HuH-7.5 (cell line): ENCODE measurements at regions not wholly inside any gene's neighbourhood (a gene's known extent, or its start where the extent isn't known, plus 50 kb on each side); places are given as distances from the start of the nearest gene placed in this dataset.
"Not testable (repeated sequence)": the region's sequence is repeated elsewhere in the genome, so short reads cannot be mapped to it uniquely, and the experiment has no call there.

Experiments used
- DNase-seq: peaks from one replicate; pipeline ENCODE4 v3.0.0; 2011; ENCODE audit warnings: low spot score

DNA sequence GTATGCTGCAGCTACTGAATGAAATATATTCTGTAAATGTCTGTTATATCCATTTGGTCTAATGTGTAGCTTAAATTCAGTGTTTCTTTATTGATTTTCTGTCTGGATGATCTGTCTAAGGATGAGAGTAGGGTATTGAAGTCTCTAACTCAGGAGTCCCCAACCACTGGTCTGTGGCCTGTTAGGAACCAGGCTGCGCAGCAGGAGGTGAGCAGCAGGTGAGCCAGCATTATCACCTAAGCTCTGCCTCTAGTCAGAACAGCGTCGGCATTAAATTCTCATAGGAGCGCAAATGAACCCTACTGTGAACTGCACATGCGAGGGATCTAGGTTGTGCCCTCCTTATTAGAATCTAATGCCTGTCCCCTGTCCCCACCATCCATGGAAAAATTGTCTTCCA is 329.7 kb upstream of the RGS6 start:
- DNase-seq: no peak

DNA sequence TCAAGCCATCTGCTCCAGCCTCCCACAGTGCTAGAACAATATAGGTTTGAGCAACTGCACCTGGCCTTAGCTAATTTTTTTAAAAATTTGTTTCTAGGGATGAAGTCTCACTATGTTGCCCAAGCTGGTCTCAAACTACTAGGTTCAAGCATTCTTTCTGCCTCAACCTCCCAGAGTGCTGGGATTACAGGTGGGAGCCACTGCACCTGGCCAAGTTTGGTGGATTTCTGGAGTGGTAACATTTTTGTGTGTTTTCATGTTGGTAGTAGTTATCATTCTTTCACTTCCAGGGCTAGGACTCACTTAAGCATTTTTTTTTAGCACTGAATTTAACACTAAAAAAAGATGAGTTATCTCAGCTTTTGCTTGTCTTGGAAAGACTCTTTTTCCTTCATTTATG is 328.0 kb upstream of the RGS6 start:
- DNase-seq: no peak

DNA sequence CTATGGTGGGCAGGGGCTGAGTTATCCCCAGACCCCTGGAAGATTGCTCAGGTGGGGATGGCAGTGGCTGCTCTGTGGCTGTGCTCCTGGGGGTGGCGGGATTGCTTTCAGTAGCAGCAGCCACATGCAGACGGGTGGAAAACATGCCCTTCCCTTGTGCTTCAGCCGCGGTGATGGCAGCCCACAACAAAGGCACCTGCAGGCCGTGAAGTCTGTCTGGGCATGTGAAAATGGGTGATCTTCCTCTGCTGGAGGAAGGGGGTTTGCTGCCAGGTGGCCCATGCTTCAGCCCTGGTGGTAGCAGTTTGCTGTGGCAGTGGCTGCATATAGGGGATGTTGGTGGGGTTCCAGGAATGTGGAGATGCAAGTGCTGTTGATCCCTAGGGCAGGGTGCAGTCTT is 326.2 kb upstream of the RGS6 start:
- DNase-seq: no peak

DNA sequence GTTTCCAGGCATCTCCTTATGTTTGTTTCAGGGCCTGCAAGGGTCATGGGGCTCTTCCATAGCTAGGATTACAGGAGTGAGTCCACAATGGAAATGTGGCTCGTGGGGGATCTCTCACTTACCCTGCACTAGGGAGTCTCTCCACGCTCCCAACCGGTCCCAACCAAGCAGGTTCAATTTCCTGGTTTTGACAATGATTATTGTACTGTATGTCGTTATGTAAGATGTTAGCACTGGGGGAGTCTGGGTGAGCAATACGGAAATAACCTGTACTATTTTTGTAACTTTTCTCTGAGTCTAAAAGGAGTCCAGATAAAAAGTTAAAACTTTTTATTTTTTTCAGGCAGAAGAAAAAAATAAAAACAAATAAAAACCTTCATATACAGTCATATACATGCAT is 325.7 kb upstream of the RGS6 start:
- no peak for DNase-seq

DNA sequence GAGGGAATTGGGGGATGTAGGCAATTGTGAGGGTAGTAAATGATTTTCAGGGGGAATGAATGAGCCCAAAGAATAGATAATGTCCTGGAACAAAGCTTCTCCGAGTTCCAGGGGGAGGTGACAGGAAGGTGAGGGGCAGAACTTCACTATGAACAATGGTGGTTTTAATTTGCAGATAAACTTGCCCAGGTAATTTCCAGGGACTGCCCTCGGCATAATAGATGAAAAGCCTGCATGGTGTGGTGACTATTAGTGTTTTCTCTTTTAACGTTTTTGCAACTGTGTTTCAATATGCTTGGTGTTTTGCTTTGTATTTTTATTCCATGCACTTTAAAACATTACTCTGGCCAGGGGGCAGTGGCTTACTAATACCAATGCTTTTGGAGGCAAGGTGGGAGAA is 325.2 kb upstream of the RGS6 start:
- DNase-seq: no peak

DNA sequence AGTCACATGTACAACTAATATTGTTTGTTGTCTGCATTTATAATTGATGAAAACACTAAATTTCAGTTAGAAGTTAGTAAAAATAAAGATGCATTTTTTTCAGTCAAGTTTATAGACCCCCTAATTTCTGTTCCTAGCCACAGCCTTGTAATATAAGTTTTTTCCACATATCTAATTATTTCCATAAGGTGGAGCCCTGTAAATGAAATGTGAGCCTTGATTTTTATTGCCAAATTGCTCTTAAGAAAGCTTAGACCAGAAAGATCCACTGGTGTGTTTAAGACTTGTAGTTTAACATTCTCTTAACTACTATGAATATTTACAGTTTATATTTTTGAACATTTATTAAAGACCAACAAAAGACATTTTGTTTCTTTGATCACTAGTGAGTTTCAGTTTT is 322.1 kb upstream of the RGS6 start:
- no peak for DNase-seq

DNA sequence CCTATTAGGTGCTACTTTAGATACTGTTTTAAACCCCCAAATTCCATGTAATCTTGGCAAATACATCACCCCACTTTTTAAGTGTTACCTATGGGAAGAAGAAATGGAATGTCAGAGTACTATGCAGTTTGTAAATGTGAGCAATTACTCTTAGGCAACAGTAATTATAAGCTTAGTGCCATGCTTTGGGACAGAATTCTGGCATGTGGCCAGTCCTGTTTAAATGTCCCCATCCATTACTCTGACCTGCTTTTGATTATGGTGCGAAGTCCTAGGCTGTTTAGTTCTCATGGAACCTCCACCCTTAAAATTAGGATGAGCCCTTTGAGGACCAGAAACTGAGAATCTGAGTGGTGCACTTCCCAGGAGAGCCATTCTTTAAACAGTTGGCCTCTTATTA is 321.4 kb upstream of the RGS6 start:
- no peak for DNase-seq

DNA sequence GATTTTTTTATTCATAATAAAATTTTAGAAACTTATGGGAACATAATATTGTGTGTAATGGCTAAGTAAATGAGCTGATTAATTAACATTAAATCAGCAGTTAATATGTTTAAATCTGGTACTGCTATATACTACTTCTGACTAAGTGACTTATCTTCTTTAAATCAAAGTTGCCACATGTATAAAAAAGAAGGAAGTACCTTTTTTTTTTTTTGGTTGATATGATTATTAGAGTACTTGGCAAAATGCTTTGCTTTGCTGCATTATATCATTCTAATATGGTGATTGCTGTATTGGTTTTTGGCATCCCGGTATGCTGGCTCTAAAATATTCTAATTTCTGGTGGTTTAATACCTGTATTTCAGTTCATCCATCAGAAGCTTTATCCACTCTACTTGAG is 319.1 kb upstream of the RGS6 start:
- no peak for DNase-seq

DNA sequence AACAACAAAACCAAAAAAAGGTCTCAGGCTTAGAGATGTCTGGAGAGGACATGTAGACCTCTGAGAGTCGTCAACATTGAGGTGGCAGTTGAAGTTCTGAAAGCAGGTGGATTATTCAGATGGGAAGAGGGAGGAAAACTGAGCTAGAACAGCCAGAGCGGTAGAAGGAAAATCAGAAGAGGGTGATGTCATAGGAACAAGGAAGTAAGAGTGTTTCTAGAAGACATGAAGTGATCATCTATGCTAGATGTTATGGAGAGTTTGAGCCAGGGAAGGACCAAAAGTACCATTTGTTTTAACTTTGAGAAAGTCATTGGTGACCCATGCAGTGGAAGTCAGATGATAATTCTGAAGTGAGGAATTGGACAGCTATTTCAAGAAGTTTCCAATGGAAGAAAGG is 316.2 kb upstream of the RGS6 start:
- DNase-seq: no peak

DNA sequence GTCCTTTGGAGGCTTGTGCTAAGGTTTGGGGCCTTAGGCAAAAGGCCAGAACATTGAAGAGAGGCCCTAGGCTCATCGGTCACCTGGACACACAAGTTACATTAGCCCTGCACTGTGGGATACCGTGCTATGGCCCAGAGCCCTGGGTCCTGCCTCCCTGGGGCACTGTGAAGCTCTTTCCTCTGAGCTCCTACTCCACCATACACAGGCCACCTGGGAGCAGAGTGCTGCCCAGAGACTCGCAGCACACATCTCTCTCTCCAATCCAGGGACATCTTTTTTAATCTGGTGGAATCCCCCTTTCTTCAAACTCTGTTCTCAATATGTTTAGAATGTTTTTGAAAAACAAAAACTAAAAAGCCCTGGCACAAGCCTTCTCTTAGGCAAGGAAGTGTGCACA is 314.2 kb upstream of the RGS6 start:
- no peak for DNase-seq

DNA sequence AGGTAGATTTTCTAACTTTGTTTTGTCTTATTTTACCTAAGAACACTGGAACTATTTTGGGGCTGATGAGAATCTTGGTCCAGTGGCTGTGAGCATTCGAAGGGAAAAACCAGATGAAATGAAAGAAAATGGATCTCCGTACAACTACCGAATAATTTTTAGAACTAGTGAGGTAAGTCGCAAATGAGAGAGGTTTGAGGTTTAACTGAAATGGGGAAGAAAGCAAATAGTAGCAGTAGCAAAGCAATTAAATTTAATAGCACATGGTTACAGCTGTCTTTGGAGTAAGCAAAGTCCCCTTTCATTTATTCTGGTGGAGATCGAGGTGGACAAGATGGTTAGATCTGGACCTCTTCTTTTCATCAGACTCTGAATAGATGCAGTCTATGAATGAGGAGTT is 313.5 kb upstream of the RGS6 start:
- no peak for DNase-seq

DNA sequence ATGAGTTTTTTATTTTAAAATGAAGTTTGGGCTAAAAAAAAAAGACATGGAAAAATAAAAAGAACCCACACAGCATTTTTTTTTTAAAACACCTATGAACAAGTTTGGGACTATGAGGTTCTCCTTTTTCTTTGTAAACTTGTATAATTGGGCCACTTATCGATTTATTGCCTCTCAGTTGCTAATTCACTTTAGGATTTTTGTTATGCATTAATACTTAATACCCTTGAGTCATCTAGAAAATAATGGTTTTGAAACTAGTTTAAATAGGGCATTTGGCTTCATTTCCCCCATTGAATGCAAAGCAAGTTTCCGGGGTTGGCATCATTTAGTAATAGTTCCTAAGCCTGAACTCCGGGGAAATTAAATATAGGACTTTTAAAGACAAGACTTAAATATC is 312.8 kb upstream of the RGS6 start:
- no peak for DNase-seq

DNA sequence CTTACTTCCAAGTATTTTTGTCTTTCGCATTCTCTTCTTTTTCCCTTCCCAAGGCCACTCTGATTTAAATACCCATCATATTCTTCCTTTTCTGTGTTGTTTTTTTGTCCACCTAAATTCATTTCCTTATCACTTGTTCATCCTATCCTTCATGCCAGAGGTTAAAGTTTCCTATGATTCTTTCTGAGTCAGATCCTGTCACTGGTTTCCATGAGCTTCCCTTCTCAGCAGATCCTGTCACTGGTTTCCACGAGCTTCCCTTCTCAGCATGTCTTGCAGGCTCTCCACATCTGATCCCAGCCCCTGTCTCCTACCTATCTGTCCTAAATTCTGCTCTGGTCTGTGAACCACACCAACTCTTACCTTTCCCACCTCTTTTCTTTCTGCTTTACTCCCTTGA is 311.8 kb upstream of the RGS6 start:
- DNase-seq: no peak

DNA sequence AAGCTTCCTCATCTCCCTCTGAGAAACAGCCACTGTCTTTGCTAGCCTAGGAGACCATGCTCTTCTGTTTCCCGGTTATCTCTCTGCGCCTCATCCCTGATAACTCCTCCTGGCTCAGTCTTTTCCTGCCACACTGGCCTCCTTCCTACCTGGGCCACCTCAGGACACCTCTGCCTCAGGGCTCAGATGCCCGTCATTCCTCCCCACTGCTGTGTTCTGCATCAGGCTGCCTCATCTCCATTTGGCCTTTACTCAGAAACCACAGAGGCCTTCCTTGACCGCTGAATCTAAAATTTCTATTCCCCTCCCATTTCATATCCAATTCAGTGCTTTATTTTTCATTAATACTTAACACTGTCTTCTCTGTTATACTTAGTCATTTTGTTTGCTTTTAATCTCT is 311.0 kb upstream of the RGS6 start:
- DNase-seq: no peak

DNA sequence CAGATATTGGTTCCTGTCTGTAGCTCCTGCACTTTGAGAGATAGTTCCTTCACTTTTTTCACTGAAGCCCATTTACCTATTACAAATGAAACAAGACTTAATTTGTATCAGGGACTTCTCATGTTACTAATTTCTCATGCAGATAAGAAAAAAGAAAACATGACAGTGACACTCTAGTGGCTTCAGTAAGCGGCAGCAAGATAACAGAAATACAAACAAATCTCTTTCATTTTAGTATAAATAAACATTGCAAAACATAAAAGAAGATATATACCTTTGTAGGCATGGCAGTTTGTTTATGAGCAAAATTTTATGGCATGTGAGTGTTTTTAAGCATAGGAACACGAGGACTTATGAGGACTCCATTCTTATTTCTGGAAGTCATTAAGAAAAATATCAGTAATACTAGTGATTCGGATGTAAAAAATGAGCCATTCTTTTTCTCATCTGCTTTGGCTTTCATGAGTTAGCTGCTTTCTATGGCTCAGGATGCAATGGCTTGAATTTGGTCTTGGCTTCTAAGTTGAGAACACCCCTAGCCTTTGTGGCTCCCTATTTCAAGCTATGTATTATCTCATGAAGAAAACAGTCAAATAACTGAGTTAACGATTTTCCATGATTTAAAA is 310.1 kb upstream of the RGS6 start:
- DNase-seq: no peak

DNA sequence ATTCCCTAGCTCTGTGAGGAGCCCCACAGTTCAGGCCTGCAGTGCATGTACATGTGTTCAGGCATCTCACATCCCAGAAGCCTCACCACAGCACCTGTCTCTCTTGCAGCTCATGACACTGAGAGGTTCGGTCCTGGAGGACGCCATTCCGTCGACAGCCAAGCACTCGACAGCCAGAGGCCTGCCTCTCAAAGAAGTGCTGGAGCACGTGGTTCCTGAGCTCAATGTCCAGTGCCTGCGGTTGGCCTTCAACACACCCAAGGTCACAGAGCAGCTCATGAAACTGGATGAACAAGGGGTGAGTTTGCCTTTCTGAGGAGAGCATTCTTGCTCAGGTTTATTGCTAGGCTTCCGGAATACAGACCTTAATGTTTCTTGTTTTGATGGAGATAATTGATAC is 308.3 kb upstream of the RGS6 start:
- DNase-seq: no peak

DNA sequence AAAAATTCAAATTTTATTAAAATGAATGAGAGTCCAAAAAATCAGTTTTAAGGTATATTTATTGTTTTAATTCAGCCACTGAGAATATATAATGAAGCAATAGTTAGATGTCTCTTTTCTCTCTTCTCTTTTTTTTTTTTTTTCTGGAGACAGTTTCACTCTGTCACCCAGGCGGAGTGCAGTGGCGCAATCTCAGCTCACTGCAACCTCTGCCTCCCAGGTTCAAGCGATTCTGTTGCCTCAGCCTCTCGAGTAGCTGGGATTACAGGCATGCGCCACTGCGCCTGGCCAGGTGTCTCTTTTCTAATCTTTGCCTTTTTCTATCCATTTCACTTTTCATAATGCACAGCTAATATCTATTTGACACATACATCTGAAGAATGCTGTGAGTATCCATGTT is 307.1 kb upstream of the RGS6 start:
- DNase-seq: no peak

DNA sequence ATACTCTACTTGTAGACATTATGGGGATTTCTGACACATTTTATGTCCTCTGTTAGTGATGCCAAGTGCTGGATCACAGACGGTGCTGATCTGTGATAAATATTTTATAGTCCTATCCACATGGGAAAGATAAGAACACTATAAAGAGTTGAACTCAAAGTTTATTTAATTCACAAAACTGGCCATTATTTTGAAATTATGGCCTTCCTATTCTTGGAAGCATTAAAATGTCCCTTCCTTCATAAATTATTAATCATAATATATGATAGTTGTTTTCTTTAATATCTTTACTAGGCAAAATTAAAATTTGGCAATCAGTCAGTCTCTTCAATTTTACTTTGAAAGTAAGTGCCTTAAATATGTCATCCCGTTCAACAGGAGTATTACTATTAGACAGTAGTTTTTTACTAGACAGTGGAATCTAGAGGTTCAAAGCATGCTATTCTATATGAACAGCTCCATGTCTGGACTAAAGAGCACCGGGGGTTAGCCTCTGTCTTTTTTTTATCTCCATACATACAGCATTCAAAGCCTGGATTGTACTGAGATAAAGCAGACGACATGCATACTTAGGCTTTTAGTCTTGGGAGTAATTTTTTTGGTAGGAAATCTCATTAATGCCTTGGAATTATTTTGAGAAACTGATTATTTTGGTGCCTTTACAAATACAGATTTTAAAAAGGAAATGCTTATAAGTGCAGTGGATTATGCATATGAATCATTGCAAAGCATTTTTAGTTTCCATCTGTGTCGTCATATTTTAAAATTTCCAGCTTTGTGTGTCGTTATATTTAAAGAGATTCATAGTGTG is 306.1 kb upstream of the RGS6 start:
- no peak for DNase-seq

DNA sequence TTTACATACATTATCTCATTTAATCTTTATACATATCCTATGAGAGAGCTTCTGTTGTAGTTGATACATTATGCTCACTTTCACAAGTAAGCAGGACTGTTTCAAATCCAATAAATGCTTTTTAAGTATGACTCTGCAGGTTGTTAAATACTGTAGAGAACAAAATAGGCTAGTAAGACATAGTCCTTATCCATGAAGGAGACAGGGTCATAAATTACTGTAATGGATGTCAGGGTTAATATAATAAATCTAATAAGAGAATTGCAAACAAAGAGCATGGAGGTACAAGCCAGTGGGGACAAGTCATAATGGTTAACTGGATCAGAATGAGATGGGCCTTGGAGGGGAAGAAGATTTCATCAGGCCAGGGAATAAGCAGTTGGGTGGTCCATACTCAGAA is 303.8 kb upstream of the RGS6 start:
- no peak for DNase-seq

DNA sequence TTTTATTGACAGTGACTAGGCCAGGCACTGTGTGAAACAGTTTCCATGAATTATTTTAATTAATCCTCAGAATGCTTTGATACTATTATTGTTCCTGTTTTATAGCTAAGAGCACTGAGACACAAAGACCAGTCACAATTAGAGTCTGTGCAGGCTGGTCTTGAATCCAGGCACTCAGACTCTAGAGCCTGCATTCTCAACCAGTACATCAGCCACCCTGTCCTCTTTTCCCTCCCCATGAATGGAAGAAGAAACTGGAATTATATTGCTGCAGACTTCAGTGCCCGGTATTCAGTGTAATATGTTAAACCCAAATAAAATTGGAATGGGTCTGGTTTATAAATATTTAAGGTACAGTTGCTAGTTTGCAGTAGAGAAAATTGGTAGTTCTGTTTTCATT is 303.0 kb upstream of the RGS6 start:
- no peak for DNase-seq

DNA sequence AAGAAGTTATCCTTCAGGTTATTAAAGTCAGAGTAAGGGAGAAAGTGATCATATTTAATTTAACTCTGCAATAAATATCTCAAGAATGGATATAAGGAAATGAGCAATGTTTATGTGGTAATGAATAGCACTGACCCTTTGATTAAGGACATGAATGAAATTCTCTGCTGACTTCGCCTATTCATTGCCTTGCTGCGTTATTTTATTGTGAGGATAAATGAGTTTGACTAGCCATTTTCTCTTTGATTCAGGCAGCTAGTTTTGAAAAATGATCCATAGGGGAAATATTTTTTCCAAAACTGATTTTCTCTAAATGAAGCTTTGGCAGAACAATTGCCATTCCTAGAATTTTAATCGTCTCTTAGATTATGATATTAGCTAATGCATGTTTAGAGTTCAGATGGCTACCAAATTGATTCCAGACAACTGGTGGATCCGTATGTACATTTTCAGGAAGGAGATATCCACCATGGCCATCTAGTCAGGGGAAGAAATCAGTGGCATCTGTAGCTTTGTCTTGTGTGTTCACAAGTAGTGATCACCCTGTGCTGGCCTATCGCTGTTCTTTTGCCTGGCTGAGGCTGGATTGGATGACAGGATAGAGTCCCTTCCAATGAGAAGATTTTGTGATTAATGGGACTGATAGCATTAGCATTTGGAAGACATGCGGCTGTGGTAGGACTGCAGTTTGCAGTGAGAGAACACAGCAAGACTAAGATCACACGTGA is 302.3 kb upstream of the RGS6 start:
- no peak for DNase-seq

DNA sequence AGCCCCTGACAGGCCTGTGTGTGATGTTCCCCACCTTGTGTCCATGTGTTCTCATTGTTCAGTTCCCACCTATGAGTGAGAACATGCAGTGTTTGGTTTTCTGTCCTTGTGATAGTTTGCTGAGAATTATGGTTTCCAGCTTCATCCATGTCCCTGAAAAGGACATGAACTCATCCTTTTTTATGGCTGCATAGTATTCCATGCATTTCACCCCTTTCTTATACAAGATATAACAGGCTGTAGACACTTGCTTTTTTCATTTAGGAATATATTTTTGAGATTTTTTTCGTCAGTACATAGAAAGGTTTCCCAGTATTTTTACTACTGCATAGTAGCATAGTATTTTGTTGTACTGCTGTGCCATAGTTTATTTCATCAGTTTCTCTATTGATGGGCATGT is 301.2 kb upstream of the RGS6 start:
- DNase-seq: not testable (repeated sequence)

DNA sequence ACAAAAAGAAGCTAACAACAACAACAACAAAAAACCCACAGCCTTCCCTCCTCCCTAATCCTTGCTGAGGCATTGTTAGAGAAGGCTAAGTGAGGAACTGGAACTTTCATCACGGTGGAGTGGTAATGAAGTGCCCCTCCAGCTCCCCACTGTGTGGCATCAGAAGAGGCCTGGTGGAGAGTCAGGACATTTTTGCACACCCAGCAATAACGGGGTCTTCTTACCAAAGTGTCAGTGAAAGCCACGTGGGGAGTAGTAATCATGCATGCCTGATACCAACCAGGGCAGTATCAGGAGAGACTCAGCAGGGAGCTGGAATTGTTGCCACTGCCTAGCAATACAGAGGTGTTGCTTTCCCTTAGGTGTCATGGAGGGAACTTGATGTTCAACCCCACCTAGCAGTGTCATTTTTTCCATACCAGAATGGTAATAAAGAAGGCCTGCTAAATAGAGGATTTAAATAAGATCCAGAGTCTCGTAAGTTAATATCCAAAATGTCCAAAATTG is 299.7 kb upstream of the RGS6 start:
- DNase-seq: no peak
